ENCODE measurements at regions not wholly inside any gene's neighbourhood (a gene's known extent, or its start where the extent isn't known, plus 50 kb on each side); places are given as distances from the start of the nearest gene placed in this dataset.

- Histone ChIP-seq H3F3A (replicated peaks; ENCODE audit: low read depth) (no peaks in the 10 kb centered on the region), H3K79me2 (replicated peaks; ENCODE audit: insufficient read depth) (no peaks in the 10 kb centered on the region), H2AFZ (no peak overlapping the region), H3K27ac (ENCODE audit: low read depth) (no peak overlapping the region), H3K36me3 (ENCODE audit: insufficient read depth) (no peaks in the 10 kb centered on the region), H3K4me2 (no peak overlapping the region), H3K27me3 (ENCODE audit: insufficient read depth) (no peaks in the 10 kb centered on the region), H4K20me1 (replicated peaks; ENCODE audit: insufficient read depth) (no peaks in the 10 kb centered on the region), H3K4me1 (ENCODE audit: insufficient read depth) (no peaks in the 10 kb centered on the region), H3K9me2 (ENCODE audit: insufficient read depth) (no peaks in the 10 kb centered on the region), H3K4me3 (no peak overlapping the region)
- Mint-ChIP-seq H3K27ac (no peak overlapping the region), H3K27me3 (ENCODE audit: insufficient read depth, low read depth, poor library complexity) (peaks cover 3% of the 10 kb centered on the region), H3K9me3 (no peaks in the 10 kb centered on the region), H3K4me1 (no peaks in the 10 kb centered on the region; the same call in 2 of the 3 replicates), H3K4me3 (no peak overlapping the region), H3K36me3 (ENCODE audit: low read depth) (no peaks in the 10 kb centered on the region)
- no peak for ATAC-seq
- TF ChIP-seq, protein P1, sequence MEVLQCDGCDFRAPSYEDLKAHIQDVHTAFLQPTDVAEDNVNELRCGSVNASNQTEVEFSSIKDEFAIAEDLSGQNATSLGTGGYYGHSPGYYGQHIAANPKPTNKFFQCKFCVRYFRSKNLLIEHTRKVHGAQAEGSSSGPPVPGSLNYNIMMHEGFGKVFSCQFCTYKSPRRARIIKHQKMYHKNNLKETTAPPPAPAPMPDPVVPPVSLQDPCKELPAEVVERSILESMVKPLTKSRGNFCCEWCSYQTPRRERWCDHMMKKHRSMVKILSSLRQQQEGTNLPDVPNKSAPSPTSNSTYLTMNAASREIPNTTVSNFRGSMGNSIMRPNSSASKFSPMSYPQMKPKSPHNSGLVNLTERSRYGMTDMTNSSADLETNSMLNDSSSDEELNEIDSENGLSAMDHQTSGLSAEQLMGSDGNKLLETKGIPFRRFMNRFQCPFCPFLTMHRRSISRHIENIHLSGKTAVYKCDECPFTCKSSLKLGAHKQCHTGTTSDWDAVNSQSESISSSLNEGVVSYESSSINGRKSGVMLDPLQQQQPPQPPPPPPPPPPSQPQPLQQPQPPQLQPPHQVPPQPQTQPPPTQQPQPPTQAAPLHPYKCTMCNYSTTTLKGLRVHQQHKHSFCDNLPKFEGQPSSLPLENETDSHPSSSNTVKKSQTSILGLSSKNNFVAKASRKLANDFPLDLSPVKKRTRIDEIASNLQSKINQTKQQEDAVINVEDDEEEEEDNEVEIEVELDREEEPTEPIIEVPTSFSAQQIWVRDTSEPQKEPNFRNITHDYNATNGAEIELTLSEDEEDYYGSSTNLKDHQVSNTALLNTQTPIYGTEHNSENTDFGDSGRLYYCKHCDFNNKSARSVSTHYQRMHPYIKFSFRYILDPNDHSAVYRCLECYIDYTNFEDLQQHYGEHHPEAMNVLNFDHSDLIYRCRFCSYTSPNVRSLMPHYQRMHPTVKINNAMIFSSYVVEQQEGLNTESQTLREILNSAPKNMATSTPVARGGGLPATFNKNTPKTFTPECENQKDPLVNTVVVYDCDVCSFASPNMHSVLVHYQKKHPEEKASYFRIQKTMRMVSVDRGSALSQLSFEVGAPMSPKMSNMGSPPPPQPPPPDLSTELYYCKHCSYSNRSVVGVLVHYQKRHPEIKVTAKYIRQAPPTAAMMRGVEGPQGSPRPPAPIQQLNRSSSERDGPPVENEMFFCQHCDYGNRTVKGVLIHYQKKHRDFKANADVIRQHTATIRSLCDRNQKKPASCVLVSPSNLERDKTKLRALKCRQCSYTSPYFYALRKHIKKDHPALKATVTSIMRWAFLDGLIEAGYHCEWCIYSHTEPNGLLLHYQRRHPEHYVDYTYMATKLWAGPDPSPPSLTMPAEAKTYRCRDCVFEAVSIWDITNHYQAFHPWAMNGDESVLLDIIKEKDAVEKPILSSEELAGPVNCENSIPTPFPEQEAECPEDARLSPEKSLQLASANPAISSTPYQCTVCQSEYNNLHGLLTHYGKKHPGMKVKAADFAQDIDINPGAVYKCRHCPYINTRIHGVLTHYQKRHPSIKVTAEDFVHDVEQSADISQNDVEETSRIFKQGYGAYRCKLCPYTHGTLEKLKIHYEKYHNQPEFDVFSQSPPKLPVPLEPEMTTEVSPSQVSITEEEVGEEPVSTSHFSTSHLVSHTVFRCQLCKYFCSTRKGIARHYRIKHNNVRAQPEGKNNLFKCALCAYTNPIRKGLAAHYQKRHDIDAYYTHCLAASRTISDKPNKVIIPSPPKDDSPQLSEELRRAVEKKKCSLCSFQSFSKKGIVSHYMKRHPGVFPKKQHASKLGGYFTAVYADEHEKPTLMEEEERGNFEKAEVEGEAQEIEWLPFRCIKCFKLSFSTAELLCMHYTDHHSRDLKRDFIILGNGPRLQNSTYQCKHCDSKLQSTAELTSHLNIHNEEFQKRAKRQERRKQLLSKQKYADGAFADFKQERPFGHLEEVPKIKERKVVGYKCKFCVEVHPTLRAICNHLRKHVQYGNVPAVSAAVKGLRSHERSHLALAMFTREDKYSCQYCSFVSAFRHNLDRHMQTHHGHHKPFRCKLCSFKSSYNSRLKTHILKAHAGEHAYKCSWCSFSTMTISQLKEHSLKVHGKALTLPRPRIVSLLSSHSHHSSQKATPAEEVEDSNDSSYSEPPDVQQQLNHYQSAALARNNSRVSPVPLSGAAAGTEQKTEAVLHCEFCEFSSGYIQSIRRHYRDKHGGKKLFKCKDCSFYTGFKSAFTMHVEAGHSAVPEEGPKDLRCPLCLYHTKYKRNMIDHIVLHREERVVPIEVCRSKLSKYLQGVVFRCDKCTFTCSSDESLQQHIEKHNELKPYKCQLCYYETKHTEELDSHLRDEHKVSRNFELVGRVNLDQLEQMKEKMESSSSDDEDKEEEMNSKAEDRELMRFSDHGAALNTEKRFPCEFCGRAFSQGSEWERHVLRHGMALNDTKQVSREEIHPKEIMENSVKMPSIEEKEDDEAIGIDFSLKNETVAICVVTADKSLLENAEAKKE (CRISPR knock-in tag; IDR thresholded peaks at IDR 0.05), result no peak
- no peak for TF ChIP-seq CREB1 (CRISPR knock-in tag; IDR thresholded peaks at IDR 0.05; ENCODE audit: low read depth)
- no peak for TF ChIP-seq NANOG (IDR thresholded peaks at IDR 0.05; ENCODE audit: borderline replicate concordance)
- no peak for TF ChIP-seq EZH2phosphoT487 (IDR thresholded peaks at IDR 0.05; ENCODE audit: unreplicated experiment)
- no peak for TF ChIP-seq ZNF331 (CRISPR knock-in tag; IDR thresholded peaks at IDR 0.05; ENCODE audit: low read depth)
- TF ChIP-seq EZH2 (IDR thresholded peaks at IDR 0.05; ENCODE audit: low read depth, unreplicated experiment), result no peak
- TF ChIP-seq, protein P2, sequence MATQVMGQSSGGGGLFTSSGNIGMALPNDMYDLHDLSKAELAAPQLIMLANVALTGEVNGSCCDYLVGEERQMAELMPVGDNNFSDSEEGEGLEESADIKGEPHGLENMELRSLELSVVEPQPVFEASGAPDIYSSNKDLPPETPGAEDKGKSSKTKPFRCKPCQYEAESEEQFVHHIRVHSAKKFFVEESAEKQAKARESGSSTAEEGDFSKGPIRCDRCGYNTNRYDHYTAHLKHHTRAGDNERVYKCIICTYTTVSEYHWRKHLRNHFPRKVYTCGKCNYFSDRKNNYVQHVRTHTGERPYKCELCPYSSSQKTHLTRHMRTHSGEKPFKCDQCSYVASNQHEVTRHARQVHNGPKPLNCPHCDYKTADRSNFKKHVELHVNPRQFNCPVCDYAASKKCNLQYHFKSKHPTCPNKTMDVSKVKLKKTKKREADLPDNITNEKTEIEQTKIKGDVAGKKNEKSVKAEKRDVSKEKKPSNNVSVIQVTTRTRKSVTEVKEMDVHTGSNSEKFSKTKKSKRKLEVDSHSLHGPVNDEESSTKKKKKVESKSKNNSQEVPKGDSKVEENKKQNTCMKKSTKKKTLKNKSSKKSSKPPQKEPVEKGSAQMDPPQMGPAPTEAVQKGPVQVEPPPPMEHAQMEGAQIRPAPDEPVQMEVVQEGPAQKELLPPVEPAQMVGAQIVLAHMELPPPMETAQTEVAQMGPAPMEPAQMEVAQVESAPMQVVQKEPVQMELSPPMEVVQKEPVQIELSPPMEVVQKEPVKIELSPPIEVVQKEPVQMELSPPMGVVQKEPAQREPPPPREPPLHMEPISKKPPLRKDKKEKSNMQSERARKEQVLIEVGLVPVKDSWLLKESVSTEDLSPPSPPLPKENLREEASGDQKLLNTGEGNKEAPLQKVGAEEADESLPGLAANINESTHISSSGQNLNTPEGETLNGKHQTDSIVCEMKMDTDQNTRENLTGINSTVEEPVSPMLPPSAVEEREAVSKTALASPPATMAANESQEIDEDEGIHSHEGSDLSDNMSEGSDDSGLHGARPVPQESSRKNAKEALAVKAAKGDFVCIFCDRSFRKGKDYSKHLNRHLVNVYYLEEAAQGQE (IDR thresholded peaks at IDR 0.05; ENCODE audit: unreplicated experiment), result no peak
- TF ChIP-seq, protein P3, sequence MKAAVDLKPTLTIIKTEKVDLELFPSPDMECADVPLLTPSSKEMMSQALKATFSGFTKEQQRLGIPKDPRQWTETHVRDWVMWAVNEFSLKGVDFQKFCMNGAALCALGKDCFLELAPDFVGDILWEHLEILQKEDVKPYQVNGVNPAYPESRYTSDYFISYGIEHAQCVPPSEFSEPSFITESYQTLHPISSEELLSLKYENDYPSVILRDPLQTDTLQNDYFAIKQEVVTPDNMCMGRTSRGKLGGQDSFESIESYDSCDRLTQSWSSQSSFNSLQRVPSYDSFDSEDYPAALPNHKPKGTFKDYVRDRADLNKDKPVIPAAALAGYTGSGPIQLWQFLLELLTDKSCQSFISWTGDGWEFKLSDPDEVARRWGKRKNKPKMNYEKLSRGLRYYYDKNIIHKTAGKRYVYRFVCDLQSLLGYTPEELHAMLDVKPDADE (IDR thresholded peaks at IDR 0.05), result no peak
- TF ChIP-seq STAT1 (IDR thresholded peaks at IDR 0.05; ENCODE audit: unreplicated experiment), result no peak
- TF ChIP-seq, protein P4, sequence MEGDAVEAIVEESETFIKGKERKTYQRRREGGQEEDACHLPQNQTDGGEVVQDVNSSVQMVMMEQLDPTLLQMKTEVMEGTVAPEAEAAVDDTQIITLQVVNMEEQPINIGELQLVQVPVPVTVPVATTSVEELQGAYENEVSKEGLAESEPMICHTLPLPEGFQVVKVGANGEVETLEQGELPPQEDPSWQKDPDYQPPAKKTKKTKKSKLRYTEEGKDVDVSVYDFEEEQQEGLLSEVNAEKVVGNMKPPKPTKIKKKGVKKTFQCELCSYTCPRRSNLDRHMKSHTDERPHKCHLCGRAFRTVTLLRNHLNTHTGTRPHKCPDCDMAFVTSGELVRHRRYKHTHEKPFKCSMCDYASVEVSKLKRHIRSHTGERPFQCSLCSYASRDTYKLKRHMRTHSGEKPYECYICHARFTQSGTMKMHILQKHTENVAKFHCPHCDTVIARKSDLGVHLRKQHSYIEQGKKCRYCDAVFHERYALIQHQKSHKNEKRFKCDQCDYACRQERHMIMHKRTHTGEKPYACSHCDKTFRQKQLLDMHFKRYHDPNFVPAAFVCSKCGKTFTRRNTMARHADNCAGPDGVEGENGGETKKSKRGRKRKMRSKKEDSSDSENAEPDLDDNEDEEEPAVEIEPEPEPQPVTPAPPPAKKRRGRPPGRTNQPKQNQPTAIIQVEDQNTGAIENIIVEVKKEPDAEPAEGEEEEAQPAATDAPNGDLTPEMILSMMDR (conservative IDR thresholded peaks at IDR 0.05; ENCODE audit: low read depth in 2 of 2), result no peak
- no peak for TF ChIP-seq JUNB (IDR thresholded peaks at IDR 0.05; ENCODE audit: unreplicated experiment)
- TF ChIP-seq ZNF114 (CRISPR knock-in tag; IDR thresholded peaks at IDR 0.05), result no peak
- no peak for TF ChIP-seq POLR2AphosphoS5 (IDR thresholded peaks at IDR 0.05; ENCODE audit: low read depth)
- no peak for DNase-seq (ENCODE audit: low spot score)
Measured at GRCh38 chr16:61370564-61370963, 665.7 kb downstream of the CDH8 start.
